ENCODE measurements at regions not wholly inside any gene's neighbourhood (a gene's known extent, or its start where the extent isn't known, plus 50 kb on each side); places are given as distances from the start of the nearest gene placed in this dataset.

DNA sequence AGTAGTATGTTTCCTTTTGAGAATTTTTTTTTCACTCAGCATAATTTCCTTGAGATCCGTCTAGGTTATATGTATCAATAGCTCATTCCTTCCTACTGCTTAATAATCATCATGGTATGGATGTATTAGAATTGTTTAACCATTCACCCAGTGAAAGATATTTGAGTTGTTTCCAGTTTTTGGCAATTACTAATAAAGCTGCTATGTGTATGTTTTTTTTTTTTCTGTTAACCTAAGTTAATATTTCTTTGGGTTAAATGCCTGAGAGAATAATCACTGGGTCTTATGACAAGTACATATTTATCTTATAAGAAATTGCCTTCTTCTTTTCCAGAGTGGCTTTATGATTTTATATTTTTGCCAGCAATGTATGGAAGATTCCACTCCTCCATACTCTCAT, 96.4 kb upstream of the ST6GAL2 start:
- no peak for DNase-seq
- Mint-ChIP-seq H3K27me3 (ENCODE audit: low read depth, poor library complexity) (peaks cover 3% of the 10 kb centered on the region), H3K36me3 (ENCODE audit: low read depth) (no peaks in the 10 kb centered on the region), H3K4me1 (no peaks in the 10 kb centered on the region), H3K27ac (no peak overlapping the region), H3K4me3 (no peak overlapping the region), H3K9me3 (no peaks in the 10 kb centered on the region)
- no peak for TF ChIP-seq CTCF (IDR thresholded peaks at IDR 0.05)

- H3K36me3 Mint-ChIP-seq (ENCODE audit: low read depth), result no peaks in the 10 kb centered on the region
- peaks cover 9% of the 10 kb centered on the region for H3K4me1 Mint-ChIP-seq
- no peak overlapping the region for H3K4me3 Mint-ChIP-seq
- TF ChIP-seq CTCF (IDR thresholded peaks at IDR 0.05), result no peak
- no peak overlapping the region for H3K27ac Mint-ChIP-seq
- peaks cover 3% of the 10 kb centered on the region for H3K27me3 Mint-ChIP-seq (ENCODE audit: low read depth, poor library complexity)
- DNase-seq, result no peak
- H3K9me3 Mint-ChIP-seq, result no peaks in the 10 kb centered on the region
Observed at GRCh38 chr2:106983305-106983704, 97.3 kb upstream of the ST6GAL2 start.

DNA sequence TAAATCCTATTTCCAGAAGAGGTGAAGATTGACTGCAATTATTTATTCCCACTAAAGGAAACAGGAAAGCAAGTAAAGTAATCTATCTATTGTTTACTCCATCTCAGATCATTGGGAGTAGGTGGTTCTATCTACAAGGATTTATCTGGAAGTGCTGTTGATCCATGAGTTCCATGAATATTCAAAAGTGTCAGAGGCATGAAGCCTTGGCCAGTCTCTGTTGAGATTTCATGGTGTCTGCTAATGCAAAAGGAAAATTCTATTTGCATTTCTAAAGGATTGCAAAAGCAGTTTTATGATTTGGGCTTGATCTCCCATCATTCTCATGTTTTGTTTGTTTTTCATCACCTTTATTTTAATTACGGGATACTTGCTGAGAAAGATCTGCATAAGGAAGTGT, 102.4 kb upstream of the ST6GAL2 start:
- TF ChIP-seq CTCF (IDR thresholded peaks at IDR 0.05), result no peak
- peaks cover 16% of the 10 kb centered on the region for H3K4me1 Mint-ChIP-seq
- DNase-seq, result no peak
- H3K36me3 Mint-ChIP-seq (ENCODE audit: low read depth), result no peaks in the 10 kb centered on the region
- no peaks in the 10 kb centered on the region for H3K9me3 Mint-ChIP-seq
- peaks cover 3% of the 10 kb centered on the region for H3K27me3 Mint-ChIP-seq (ENCODE audit: low read depth, poor library complexity)
- H3K4me3 Mint-ChIP-seq, result no peak overlapping the region
- no peak overlapping the region for H3K27ac Mint-ChIP-seq

GRCh38 chr2:106990297-106990696, 104.3 kb upstream of the ST6GAL2 start:
- Mint-ChIP-seq H3K4me3 (no peak overlapping the region), H3K4me1 (peaks cover 24% of the 10 kb centered on the region), H3K27me3 (ENCODE audit: low read depth, poor library complexity) (no peaks in the 10 kb centered on the region), H3K27ac (no peak overlapping the region), H3K9me3 (no peaks in the 10 kb centered on the region), H3K36me3 (ENCODE audit: low read depth) (no peaks in the 10 kb centered on the region)
- no peak for DNase-seq
- TF ChIP-seq CTCF (IDR thresholded peaks at IDR 0.05), result no peak

GRCh38 chr2:106991866-106992265, 105.9 kb upstream of the ST6GAL2 start:
- no peak for TF ChIP-seq CTCF (IDR thresholded peaks at IDR 0.05)
- Mint-ChIP-seq H3K27me3 (ENCODE audit: low read depth, poor library complexity) (no peaks in the 10 kb centered on the region), H3K9me3 (no peaks in the 10 kb centered on the region), H3K4me3 (no peak overlapping the region), H3K27ac (no peak overlapping the region), H3K4me1 (peaks cover 39% of the 10 kb centered on the region), H3K36me3 (ENCODE audit: low read depth) (no peaks in the 10 kb centered on the region)
- no peak for DNase-seq

DNA sequence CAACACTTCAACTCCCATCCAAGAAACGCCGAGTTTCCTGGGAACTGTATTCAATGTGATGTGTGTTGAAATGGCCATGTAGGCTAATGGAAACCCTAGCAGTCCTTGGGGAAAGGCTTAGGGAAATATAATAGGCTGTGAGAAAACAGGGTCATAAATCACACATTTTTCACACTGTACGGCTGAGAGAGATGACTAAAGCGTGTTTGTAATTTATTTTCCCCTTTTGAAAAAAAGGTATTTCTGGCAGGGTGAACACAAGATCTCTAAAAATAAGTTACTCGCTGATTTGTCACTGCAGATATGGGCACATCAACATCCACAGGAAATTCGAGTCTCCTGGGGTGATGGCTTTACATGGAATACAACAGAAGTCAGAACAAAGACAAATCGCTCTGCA, 109.6 kb upstream of the ST6GAL2 start:
- Mint-ChIP-seq H3K27me3 (ENCODE audit: low read depth, poor library complexity) (peaks cover 5% of the 10 kb centered on the region), H3K36me3 (ENCODE audit: low read depth) (no peaks in the 10 kb centered on the region), H3K4me3 (peak overlapping the region; percentile 24), H3K27ac (no peak overlapping the region), H3K9me3 (no peaks in the 10 kb centered on the region), H3K4me1 (peaks cover 53% of the 10 kb centered on the region)
- no peak for DNase-seq
- TF ChIP-seq CTCF (IDR thresholded peaks at IDR 0.05), result no peak

Measured in nephron progenitor cell (in vitro differentiated cells).